Stimulated activated CD4-positive, alpha-beta T cell treated with anti-CD3 and anti-CD28 coated beads, Interleukin-1b, Interleukin-23, amount 100 ng/mL, for 48 hours (primary cell): ENCODE measurements at regions not wholly inside any gene's neighbourhood (a gene's known extent, or its start where the extent isn't known, plus 50 kb on each side); places are given as distances from the start of the nearest gene placed in this dataset.

Experiments used
- DNase-seq: peaks from one replicate; pipeline ENCODE4 v3.0.0-alpha.2; 2020

DNA sequence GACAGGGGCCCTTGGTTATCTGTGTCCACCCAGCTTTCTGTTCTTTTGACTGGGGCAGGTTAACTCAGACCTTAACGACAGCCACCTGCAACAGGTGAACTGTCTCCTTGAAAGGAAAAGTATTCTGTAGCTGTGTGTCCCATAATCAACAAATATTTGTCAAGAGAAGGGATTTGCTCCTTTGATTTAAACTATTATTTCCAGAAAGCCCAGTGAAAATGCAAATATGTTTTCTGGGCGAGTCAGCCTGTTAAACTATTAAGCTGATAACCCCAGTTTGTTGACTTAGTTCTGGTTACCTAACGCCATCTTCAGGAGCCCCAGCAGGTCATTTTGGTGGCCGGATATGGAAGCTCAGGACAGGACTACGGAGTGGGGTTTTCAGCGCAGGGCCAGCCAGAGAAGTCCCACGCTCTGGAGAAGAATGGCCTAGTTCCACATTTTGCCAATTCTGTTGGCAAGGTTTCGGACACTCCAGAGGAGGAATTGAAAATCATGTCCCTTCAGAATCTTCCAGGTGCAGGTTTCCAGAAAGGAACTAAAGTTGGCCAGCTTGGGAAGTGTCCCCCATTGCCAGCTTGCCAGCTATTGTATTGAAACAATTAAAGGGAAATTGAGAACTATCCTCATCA is 54.5 kb downstream of the ADRA2A start:
- DNase-seq = no peak

DNA sequence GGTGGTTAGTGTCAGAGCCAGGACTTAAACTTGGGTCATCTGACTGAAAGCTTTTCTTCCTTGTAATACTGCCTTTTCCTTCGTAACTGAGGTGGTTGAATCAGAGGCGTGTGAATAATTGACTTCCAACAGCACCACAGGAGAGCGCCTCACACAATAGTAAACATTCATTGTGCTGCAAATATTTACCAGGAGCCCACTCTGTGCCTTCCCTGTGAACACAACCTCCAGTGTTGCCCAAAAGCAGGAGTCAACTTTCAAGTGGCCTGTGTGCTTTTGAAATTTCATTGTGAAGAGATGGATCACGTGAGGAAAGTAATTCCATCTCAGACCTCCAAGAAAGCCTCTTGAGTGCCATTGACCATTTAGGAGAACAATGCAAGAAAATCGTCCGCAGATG is 60.2 kb downstream of the ADRA2A start:
- DNase-seq = no peak

DNA sequence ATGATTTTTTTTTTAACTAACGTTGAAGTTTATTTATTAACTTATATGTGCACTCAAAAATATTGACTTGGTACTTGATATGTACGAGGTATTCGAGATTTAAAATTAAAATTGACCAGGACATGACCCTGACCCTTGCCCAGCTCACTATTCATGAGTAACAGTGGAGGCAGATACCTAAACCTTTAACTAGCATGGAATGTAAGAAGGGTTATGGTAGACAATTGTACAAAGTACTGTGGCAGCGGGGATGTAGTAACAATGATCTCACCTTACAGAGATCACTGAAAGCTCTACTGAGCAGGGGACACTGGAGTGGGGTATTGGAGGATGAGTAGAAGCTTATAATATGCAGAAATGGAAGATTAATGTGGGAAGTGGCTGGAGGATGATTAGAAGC is 60.8 kb downstream of the ADRA2A start:
- no peak for DNase-seq

DNA sequence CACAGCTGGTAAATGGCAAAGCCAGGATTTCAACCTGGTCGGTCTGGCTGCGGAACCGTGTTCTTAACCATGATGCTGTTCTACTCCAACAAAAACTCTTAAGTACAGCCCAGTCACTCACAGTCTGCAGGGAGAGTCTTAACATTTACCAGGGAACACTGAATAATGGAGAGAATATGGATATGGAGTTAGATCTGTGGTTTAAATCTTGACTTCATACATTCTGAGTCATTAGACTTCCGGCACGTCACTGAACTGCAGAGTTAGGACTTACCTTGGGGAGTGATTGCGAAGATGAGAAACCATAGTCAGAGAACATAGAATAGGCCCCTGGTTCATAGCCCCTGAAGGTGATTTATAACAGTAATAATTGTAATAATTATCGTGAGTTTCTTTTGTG is 61.7 kb downstream of the ADRA2A start:
- DNase-seq = no peak

DNA sequence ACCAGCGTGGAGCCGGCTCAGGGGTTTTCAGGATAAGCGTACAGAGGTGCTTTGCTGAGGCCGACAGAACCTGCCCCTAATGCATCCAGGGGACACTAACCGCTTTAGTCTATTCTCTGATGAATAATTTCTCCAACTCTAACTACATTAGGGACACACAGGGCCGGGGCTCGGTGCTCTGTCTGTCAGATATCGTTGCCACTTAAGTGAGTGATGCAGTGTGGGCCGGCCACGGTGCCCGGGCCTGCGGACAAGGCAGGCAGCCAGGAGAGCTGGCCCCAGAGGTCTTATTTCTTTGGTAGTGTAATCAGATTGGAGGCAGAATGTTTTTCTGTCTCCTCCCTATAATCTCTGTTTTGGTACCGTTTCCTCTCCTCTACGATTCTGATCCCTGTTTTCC is 62.7 kb downstream of the ADRA2A start:
- no peak for DNase-seq

DNA sequence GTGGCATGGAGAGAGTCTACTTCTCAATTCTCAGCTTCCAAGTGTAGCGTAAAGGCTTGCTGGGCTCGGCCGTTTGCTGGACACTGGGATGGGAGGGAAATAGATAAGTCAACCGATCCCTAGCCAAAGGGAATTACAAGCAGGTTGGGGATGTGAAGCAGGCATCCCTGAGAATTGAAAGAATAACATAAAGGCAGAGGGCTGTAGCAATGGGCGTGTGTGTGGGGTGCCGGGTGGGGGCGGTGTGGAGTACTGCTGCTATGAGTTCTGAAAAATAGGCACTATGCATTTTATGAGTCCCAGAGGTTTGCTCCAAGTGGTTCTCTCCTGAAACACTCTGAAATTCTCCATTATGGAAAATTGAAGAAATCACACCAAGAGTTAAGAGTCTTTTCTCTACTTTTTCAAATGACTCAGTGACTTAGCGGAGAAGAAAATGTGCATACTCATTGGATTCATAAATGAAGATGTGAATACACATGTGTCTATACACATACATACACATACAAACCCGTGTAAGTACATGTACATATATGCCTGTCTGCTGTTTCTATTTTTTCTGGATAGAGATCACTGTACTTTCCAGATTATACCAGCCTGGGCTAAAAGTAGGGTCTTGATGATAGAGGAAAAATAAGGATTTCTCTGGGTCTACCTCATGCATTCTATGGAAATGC is 65.4 kb downstream of the ADRA2A start:
- DNase-seq = no peak

DNA sequence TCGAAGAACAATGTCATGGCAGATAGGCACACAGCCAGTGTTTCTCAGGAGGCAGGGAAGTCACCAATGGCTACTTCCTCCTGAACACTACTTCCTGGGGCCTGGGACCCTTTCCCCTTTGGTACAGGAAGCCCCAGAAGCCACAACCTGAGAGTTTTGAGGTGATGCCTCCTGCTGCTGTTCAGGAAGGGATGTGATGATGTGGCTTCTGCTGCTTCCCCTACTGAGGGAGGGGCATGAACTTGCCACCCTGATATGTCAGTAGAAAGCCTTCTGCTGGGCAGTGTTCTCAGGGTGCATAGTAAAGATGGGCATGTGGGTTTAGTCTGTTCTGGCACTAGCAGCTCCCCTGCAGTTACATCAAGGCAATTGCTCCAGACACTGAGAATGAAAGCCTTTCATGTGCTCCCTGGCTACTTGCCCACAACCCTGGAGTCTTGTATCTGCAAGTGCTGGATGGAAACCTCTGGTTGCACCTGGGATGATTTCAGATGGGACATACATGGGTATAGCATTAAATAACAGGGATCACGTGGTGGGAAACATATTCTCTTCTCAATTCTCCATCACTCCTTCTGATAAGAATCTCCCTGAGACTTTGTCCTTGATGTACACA is 69.3 kb downstream of the ADRA2A start:
- no peak for DNase-seq

DNA sequence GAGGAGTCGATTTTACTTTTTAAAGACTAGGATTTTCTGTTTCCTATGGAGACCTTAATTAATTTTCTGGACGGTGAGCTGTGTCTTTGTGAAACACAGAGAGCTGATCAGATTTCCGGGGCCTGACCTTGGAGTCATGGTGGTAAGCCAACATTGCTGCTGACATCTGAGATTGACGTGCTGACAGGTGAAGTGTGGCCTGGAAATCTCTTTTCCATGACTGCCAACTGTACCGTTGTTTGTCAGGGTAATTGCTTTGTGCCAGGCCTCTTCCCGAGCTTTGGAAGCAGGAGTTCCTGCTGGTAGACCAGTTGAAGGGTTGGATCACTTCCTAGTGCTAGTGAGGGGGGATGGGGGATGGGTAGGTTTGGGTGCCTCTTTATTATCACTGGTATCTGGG is 71.2 kb downstream of the ADRA2A start:
- no peak for DNase-seq

DNA sequence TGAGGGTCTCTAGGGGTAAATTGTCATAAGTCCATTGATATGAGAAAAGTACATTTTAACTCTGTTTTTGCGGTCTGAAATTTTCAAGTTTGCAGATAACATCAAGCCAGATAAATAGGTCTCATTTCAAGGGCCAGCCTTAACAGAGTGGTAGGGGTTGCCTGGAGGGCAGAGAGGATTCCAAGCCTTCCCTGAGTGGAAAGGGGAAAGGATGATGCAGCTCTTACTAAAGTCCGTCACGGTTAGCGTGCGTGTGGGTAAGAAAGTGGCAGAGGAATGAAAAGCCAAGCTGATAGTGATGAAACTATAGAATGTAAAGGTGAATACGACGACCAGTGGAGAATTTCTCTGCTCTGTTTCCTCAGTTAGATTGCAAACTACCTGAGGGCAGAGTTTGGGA is 71.6 kb downstream of the ADRA2A start:
- DNase-seq = no peak

DNA sequence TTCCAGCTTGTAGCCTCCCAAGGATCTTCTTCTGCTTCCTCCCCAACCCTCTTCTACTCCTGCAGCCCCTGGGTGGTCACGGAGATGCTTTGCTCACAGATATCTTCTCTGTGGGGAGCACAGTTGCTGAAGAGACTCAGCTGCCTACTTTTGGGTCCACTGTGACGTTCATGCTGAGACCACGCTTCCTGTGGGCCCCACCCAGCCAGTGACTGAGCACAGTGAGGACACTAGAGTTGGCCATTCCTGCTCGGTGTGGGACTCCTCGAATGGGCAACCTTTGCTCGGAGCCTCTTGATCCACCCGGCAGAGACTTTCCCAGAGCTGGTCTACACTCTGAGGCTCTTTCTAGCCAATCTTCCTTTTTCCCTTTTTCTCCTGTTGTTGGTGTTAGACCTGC is 73.9 kb downstream of the ADRA2A start:
- DNase-seq = no peak

DNA sequence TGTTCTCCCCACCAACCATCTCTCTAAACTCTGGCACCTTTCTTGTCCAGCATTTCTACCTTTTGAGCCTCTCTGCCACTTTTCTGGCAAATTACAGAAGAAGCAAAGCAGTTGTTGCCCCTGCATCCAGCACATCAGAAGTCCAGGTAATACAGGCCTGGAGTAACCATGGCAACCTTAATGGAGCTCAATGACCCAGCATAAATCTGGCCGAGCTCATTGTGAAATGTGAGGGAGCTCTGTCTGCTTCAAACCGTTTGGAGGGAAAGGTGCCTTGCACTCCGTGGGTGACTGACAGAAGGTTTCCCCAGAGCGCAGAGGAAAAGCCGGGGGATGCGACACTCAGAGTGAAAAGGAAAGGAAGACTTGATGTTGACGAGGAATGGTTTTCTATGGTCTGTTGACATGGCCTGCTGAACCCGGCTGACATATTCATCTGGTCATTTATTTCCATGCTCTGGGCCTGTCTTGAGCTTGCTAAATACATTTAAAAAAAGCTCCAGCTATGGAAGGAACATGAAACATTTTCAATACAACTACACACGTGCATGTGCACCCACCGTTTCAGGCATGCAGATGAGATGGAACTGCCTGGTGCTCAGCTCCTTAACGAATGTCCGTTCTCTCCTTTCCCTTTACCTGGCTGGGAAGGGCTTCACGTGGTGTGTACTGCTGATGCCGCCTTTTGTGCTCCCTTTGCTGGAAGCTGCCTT is 74.9 kb downstream of the ADRA2A start:
- DNase-seq = no peak

DNA sequence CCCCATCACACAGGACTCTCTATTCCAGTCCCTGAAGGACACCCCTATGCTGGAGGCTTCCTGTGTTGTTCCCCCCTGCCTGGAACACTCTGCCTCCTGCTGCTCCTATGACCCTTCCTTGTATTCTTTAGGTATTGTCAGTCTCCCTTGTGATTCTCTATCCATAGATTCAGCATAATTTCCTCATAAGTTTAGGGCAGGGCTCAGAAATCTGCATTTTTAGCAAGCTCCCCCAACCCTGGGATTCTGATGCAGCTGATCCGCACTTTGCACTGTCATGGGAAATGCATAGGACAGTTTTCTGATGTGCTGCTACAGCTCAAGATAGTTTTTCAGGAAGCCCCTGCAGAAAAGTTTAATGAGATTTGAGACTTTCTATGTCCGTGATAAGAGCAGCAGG is 79.9 kb downstream of the ADRA2A start:
- no peak for DNase-seq

DNA sequence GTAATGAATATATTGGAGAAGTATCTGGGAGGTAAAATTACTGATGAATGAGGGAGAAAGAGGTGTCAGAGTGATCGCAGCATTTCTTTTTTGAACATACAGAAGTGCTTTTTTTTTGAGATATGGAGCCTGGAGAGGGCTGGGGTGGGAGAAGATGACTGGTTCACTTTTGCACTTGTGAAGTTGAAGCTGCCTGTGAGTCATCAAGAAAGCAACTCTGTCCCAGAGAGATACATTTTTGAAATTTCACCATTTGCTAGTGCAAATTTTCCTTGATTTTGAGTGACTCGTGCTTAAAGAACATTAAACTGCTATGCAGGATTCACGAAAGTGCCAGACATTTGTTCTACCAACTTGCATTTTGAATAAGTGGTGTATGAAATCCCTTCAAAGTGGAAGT is 81.8 kb downstream of the ADRA2A start:
- no peak for DNase-seq

DNA sequence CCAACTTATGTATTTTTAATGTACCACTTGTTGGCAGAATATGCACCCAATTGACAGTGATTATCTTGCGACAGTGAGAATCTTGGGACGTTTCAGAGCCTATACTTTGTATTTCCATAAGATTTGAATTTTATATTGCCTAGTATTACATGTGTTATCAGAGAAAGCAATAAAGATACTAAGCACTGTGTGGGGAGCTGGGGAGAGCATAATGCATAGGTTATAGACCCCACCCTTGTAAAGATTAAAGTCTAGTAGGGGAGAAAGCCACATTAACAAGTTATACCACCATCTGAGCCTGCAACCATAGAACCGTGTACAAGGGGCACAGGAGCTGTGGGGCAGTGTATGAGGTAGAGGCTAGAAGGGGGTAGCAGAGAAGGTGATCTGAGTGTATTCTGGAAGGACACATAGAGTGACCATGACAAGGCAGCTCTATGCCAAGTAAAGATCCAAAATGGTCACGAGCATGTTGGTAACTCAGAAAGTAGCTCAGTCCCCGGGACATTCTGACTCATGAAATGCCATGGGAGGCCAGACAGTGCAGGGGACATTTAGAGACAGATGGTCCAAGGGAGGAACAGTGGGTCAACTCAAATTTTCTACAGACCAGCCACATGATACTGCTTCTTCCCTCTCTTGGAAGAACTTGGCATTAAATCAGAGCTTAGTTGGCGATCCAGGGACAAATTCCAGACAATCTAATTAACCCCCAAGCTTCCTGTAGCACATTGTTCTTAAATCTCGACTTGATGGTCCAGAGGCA is 84.5 kb downstream of the ADRA2A start:
- DNase-seq = no peak

DNA sequence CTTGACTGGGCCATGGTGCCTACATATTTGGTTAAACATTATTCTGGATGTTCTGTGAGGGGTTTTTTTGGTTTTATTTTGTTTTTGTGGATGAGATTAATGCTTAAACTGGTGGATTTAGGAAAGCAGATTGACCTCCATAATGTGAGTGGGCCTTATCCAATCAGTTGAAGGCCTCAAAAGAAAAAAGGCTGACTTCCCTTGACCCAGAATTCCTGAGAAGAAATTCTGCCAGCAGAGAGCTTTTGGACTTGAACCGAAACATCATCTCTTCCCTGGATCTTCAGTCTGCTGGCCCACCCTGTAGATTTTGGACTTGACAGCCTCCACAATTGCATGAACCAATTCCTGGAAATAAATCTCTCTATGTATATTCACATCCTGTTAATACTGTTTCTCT is 94.4 kb downstream of the ADRA2A start:
- DNase-seq = no peak

DNA sequence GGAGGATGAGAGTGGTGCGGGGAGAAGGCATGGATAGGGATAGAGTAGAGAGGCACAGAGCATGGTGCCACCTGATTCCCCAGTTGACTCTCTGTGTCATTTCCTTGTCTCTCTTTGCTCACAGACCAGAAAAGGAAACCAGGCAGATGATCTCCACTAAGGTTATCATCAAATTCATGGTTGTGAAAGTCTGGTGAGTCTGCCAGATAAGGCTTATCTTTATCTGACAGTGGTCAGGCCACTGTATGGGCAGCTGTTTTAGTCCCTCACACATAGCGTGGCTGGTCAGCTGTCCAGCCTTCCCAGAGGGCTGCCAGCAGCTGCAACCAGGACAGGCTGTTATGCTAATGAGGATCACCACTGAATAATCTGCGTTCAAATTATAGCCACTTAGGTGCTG is 99.0 kb downstream of the ADRA2A start:
- no peak for DNase-seq

DNA sequence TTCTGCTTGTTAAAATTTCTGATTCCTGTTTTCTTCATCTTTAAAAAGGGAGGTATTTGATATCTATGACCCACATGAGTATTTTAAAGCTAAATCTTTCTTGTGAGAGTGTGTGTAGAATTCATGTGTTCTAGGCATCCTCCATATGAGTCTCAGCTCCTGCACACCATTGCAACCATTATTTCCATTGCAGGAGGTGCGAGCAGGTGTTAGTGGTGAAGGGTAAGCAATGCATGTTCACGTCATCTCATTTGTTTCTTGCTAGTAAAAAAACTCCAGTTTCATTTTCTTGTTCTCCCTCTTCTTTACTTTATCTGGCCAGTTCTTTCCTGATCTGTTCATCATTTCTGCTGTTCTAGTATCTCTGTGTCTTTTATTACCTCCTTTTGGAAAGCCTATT is 100.5 kb downstream of the ADRA2A start:
- no peak for DNase-seq

DNA sequence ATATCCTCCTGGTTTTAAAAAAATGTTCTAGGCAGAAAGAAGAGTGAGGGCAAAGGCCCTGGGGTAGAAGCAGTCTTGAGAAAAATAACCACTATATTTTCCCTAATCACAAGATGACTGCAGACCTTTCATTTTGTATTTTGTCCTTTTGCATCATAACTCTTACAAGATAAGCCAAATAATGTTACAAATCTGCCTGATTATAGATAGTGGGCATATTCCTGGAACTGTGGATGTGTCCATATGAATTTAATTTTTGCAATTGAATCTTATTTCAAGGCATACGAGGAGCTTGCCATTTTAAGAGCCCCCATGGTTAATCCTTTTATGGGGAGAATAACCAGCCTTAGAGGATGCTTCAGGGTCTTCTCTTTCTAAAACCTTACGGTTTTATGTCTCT is 102.7 kb downstream of the ADRA2A start:
- DNase-seq = no peak

DNA sequence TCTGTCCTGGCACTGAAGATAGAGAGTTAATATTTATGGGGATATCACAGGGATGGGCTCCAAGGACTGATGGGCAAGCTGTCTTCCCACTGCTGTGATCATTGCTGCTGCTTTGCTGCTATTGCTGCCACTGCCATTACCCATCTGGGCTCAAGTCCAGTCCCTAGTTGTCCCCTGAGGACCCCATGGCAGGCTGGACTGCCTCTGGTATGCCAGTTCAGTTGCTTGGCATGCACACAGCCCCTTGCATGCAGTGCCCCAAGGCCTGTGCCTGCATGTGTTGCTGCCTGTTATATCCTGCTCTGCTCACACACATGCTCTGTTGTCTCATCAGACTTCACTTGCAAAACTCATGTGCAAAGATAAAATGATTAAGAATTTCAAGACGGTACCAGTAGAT is 109.5 kb downstream of the ADRA2A start:
- no peak for DNase-seq

DNA sequence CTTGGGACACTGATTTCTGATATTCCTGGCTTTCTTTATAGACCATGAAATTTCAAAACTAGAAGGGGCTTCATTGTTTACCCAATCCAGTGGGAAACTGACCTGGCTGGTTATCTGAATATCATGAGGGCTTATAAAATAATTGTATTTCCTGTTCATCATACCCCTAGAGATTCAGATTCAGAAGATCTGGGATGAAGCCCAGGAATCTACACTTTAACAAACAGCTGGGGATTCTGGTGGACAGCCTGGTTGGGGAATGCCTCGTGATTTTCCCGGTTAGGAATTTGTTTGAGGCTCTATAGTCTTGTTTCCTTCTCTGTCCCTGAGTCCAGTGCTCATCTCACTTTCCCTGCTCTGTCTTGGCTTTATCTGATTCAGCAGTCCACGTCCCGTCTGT is 110.3 kb downstream of the ADRA2A start:
- no peak for DNase-seq

DNA sequence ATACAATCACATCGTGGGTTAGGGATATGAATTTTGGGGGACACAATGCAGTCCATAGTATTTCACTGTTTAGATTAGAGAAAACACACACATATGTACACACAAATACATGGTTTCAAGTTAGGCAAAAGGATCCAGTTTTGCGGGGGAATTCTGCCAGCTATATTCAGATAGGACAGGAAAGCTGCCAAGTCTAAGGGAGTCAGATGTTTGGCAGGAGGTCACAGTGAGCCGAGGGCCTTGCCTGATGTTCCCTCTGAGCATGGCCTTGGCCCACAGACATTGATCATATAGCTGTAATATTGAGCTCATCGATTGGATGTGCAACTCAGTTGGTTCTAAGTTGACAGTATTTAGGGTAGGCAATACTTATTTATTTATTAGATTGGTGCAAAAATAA is 122.8 kb downstream of the ADRA2A start:
- no peak for DNase-seq

DNA sequence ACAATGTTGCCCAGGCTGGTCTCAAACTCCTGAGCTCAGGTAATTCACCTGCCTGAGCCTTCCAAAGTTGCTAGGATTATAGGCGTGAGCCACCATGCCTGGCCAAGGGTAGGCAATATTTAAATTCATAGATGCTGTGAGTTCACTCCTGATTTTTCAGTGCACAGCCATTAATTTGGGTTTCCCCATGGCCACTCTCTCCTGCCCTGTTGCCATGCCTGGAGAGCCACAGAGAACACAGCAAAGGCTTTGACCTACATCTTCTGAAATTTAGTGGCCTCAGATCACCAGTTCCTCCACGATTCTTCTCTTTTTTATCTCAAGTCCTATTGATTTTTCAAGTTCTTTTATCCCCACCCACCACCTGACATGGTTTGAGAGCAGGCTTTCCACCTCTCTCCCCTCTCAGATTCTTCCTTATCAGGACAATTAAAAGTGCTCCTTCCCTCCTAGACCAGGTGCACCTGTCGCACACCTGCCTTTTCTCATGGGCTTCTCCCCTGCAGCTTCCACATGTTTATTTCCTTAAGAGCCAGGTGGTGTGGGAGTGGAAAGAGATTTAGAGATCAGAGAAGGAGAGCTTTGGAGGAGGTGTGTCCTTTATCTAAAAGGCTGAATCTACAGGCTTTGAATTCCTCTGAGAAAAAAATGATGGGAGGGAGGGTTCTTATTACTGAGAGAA is 123.8 kb downstream of the ADRA2A start:
- DNase-seq = no peak

DNA sequence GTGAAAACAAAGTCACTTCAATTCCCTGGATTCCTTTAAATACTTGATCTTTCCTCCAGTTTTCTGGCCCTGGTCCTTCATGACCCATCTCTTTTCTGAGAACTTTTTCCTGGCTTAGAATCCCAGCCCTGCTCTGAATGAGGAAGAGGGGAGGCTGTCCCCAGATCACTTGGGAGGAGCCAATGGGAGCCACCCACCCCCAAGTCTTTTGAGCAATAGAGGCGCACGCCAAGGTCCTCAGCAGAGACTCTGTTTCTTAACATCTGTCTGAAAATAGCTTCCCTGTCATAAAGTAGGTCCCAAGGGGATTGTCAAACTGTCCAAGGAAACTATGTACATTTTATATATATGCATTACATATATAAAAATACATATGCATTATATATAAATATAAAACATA is 126.8 kb downstream of the ADRA2A start:
- no peak for DNase-seq
